ENCODE measurements at regions not wholly inside any gene's neighbourhood (a gene's known extent, or its start where the extent isn't known, plus 50 kb on each side); places are given as distances from the start of the nearest gene placed in this dataset.

GRCh38 chr5:130541617-130542221, 623.3 kb downstream of the HINT1 start:
- TF ChIP-seq CTCF (conservative IDR thresholded peaks at IDR 0.05; ENCODE audit: low read depth in 2 of 2) = no peak
- TF ChIP-seq EZH2 (IDR thresholded peaks at IDR 0.05; ENCODE audit: low read depth, unreplicated experiment) = no peak
- no peak for TF ChIP-seq POLR2AphosphoS5 (IDR thresholded peaks at IDR 0.05; ENCODE audit: low read depth)
- no peak for TF ChIP-seq EZH2phosphoT487 (IDR thresholded peaks at IDR 0.05; ENCODE audit: unreplicated experiment)
- no peak for TF ChIP-seq ETS1 (IDR thresholded peaks at IDR 0.05)
- TF ChIP-seq ZNF114 (CRISPR knock-in tag; IDR thresholded peaks at IDR 0.05) = no peak

Data from GM23338 (cell line).